Stimulated activated CD8-positive, alpha-beta memory T cell treated with anti-CD3 and anti-CD28 coated beads, Interleukin-15, amount 100 ng/mL, for 4 hours (primary cell): ENCODE measurements at regions not wholly inside any gene's neighbourhood (a gene's known extent, or its start where the extent isn't known, plus 50 kb on each side); places are given as distances from the start of the nearest gene placed in this dataset.

Experiments used
- DNase-seq, 2 donors: peaks; one replicate each; pipeline ENCODE4 v3.0.0-alpha.2; 2020; ENCODE audit warnings: low read depth in 2 of 2

DNA sequence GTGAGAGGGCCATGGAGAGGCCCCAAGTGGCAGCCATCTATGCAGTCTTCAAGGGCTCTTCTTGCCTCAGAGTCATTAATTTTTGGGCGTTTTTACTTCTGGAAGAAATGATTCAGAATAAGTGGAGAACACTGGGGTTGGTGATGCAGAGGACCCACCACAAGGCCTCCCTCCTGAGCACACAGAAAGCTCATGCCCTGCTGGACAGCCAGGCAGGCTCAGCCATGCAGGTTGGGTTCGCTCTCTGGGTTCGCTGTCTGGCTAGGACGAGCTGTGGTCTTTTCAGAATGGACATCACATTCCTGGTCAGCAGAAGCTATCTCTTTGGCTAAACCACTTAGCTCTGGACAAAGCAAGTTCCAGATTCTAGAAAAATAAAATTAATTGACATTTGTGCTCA is 480.8 kb downstream of the RPS24 start:
- DNase-seq = no peak

GRCh38 chr10:78515038-78515872 is 481.6 kb downstream of the RPS24 start:
- DNase-seq = no peak

- DNase-seq = no peak
Observed at GRCh38 chr10:78515873-78516153, 482.1 kb downstream of the RPS24 start.

DNA sequence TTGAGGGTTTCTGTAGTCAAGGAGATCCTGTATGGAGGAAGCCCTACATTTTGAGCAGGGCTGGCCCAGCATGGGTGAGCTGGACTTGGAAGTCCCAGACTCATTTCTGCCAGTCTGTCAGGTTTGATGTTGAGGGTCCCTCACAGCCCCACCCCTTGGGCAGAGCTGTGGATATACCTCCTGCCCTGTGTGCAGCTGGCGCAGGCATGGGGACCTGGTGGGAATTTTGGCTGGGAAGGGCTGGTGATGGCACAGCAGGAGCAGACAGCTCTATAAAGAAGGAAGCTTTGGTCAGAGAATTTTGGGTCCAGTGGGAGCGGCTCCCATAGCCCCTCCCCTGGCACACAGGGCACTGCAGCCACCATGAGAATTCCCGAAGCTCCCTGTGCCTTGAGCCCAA is 482.6 kb downstream of the RPS24 start:
- DNase-seq = no peak

DNA sequence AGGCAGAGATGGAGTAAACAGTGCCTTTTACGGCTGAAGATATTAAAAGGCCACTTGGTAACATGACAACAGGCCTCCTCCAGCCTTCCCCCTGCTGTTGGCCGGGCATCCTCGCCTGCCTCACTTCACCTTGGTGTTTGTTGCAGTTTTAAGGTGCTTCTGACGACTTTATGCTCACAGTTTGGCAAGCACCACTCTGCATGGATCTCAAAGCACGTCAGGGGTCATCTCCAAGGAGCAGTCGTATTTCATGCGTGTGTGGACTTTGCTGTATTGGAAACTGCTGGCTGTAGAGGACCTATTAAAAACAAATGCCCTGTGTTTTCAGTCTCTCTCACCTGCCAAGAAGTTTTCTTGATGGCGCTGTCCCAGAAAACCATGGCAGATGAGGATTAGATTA is 483.1 kb downstream of the RPS24 start:
- DNase-seq = no peak

DNA sequence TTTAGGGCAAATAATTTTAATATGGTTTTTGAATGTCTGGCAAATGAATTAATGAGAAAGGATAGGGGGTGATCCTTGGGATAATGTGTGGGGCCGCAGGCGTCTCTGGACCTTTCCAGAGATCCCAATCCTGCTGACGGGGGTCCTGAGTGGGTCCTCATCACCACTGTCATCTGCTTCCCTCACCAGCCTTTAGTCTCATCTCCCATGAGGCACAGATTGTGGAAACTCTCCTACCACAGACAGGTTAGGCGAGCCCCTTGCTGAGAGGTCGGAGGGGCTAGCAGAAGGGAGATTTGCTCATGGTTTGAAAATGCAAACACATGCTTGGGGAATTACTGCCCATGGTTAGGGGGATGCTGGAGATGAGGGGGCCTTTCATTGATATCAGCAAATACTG is 484.6 kb downstream of the RPS24 start:
- DNase-seq = no peak

DNA sequence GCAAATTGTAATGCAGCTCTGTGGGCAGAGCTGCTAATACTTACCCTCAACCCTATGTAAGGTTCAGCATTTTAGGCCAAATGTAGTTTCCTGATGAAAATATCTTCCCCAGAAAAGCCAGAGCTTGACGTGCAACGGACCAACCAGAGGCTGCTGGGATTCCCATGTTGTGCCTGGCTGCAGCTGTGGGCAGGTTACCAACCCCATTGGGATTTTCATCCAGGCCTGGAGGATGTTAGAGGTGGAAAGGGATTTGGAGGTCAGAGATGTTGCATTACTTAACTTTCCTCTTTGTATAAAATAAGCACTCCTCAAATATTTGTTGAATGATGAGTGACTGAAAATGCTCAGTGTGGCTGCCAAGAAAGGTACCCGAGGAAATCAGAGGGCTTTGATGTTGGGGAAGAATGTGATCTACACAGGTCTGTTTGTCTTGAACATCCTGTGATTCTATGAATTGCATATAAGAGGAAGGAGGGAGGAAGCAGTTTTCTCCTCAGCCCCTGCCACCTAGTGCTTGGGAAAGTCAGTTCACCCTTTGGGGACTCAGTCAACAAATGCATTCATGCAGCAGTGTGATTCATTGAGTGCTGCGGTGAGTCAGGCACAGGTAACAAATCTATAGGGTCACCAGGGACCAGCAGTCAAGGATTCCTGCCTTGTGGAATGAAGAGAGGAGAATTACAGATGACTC is 487.2 kb downstream of the RPS24 start:
- no peak for DNase-seq

DNA sequence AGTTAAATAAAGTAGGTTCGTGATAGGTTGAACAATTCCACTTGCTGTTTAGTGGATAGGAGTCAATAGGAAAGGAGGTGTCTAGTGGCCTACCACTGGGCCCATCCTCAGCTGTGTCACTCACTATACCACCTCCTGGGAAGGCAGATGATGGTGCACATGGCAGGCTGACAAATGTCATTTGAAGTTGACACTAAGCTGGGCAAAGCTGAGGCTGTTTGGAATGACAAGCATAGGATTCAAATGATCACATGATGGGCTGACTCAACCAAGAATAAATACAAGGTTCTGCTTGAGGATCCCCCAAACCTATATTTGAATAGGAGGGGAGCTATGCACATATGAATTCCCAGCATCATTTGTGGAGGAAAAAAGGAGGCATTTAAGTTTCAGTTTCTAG is 489.8 kb downstream of the RPS24 start:
- no peak for DNase-seq

DNA sequence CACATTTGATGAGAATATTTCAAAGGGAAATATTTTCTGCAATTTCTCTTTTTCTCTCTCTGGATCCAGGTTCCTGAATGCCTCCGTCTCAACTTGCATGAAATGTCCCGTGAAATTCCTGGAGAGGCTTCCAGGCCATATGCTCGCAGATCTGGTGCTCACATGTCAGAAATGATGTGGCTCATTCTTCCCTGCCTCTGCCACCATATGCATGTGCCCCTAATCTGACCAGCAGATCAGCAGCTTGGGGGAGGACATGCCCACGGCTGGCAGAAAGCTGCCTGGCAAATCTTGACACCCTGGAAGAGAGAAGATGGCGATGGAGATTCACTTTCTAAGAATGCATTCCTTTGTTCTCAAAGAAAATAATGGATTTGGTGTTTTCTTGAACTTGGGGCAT is 490.7 kb downstream of the RPS24 start:
- DNase-seq = no peak

GRCh38 chr10:78524941-78525340 is 491.3 kb downstream of the RPS24 start:
- DNase-seq = no peak

DNA sequence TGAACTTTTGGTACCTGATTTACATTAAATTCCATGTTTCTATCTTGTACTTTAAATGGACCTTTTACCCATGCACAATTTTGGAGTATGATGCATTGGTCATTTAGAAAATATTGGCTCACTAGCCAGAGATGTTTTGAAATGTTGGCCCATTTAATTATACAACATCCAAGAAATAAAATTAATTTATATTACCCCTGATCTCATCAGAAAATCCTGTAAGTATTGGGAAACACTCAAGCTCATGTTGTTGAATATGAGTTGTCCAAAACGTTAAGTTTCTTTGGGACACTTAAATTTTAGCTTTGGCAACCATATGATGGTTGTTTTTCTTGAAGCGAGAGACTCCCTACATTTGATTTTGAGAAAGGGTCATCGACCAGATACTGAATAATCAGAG is 492.7 kb downstream of the RPS24 start:
- DNase-seq = no peak

DNA sequence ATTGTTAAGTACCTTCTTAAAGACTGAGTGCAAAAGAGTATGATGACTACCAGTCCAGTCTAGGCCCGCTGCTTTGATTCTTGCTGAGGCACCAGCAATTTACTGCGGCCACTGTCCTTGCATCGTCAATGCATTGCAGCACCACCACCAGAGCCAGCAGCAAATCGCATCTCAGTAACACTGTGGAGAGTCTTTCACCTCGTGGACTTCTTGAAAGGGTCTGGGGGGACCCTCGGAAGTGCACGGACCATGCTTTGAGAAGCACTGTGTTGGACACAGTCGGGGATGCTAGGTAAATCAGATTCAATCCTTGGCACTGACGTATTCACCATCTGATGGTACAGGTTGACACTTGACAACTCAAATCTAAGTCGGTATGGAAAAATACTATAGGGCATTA is 493.6 kb downstream of the RPS24 start:
- no peak for DNase-seq

- DNase-seq = no peak
Observed at GRCh38 chr10:78528749-78529204, 495.1 kb downstream of the RPS24 start.

DNA sequence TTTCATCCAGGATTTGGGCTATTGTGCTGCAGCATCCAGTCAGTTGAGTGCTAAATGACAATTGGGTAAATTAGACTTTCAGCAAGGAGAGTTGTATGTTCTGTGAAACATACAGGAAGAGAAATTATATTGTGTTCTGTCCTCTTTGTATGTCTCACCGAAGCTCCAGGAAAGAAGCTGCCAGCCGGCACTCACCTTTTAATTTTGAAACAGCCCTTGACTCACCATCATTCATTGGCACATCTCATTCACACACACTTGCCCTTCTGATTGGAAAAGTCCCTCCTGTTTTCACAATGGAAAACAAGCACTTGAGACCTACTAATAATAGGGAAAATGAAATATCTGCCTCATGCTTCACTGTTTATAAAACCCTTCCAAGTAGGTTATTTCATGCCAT is 495.6 kb downstream of the RPS24 start:
- DNase-seq = no peak

DNA sequence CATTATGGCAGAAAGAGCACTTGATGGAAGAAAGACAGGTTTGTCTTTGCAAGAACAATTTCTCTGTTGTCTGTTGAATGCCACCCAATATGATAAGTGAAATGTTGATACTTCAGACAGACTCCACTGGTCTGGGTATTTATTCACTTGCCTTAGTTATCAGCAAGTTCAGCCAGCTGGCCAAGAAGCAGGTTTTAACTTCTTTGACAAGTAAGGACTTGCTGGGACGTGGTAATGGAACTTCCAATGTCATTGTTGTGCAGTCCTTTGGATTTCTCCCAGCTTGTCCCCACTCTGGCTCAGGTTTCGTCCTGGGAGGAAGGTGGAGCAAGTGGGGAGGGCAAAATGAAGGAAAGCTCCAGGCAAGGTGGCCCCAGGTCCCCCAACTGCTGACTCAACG is 497.4 kb downstream of the RPS24 start:
- no peak for DNase-seq

DNA sequence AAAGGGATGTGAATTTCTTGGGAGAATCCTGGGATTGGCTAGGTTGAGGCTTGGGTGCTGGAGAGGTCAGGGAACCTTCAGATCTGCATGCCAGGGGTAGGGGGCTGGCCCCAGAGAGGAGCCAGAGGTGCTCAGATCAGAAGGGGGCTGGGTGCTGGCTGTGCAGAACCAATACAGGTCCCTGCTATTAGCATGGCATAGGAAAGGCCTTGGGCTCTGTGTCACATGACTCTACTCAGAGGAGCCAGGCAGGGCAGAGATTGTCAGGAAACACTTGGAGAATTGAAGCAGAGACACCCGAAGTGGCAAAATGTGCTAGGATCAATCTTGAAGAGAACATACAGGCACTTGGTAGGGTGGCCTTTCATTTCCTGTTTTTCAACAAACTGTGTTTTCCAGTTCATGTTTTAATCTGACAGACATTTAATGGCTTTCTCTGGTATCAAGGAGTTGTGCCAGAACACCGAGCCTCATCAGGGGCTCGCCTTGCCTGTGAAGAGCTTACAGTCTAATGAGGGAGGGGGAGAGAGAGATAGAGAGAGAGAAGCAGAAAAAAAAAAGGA is 498.9 kb downstream of the RPS24 start:
- no peak for DNase-seq

GRCh38 chr10:78533098-78533497 is 499.4 kb downstream of the RPS24 start:
- DNase-seq = no peak

GRCh38 chr10:78533776-78534175 is 500.1 kb downstream of the RPS24 start:
- DNase-seq = no peak

GRCh38 chr10:78535716-78536218 is 502.1 kb downstream of the RPS24 start:
- DNase-seq = no peak

- DNase-seq = no peak
Observed at GRCh38 chr10:78537018-78537417, 503.4 kb downstream of the RPS24 start.

DNA sequence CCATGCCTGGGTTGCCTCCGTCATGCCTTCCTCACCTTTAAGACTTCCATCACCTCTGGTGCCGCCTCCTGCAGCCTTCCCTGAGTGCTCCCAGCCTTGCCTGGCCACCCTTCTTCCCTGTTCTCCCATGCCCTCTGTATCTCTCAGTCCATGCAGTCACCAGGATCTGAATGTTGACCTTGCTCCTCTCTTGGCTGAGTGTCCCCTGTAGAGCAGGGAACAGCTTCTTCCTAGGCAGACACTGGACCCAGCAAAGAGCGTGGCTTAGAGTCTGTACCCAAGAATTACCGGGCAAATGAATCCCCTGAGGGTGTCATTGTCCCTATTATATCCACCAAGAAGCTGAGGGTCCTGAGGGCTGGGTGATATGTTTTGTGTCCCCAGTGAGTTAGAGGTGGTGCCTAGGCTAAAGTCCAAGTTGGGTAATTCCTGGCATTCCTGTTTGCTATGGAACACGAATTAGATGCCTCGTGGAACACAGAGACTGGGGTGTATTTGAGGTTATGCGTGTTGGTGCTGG is 505.6 kb downstream of the RPS24 start:
- DNase-seq = no peak

GRCh38 chr10:78540355-78541076 is 506.9 kb downstream of the RPS24 start:
- no peak for DNase-seq
